ENCODE measurements at regions not wholly inside any gene's neighbourhood (a gene's known extent, or its start where the extent isn't known, plus 50 kb on each side); places are given as distances from the start of the nearest gene placed in this dataset.

DNA sequence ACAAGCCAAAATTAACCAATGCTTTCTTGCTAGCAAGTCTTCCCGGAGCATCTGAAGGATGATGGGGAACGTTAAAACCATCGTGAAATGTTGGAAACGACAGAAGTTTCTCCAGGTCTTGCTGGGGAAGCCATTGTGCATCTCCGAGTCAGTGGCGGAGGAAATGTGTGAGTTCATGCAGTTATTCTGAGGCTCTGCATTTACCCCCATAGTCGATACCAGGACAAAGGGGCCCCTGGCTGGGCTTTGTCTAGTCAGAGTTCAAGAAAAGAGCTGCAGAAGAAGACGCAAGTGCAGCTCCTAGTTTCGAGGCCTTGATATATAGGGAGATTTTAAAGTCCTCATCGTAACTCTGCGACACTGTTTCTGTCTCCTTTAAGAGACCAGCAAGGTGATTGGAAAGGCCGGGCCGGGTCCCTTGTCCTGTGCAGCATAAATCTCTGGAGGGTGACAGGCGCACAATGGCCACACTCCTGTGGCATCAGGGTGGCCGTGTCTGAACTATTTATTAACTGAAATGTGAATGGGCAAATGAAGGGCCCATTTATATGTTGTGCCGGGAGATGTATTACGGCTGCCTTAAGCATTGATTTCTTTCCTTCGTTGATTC is 172.0 kb downstream of the TEX29 start:
- TF ChIP-seq, protein P1, sequence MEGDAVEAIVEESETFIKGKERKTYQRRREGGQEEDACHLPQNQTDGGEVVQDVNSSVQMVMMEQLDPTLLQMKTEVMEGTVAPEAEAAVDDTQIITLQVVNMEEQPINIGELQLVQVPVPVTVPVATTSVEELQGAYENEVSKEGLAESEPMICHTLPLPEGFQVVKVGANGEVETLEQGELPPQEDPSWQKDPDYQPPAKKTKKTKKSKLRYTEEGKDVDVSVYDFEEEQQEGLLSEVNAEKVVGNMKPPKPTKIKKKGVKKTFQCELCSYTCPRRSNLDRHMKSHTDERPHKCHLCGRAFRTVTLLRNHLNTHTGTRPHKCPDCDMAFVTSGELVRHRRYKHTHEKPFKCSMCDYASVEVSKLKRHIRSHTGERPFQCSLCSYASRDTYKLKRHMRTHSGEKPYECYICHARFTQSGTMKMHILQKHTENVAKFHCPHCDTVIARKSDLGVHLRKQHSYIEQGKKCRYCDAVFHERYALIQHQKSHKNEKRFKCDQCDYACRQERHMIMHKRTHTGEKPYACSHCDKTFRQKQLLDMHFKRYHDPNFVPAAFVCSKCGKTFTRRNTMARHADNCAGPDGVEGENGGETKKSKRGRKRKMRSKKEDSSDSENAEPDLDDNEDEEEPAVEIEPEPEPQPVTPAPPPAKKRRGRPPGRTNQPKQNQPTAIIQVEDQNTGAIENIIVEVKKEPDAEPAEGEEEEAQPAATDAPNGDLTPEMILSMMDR (IDR thresholded peaks at IDR 0.05), result no peak
- no peak for TF ChIP-seq POLR2A (IDR thresholded peaks at IDR 0.05)

Measured in uterus (tissue), 2 donors.